Testis (tissue), 2 donors: ENCODE measurements at regions not wholly inside any gene's neighbourhood (a gene's known extent, or its start where the extent isn't known, plus 50 kb on each side); places are given as distances from the start of the nearest gene placed in this dataset.
A peak's percentile ranks its signal among the peaks of the same experiment; 100 is the strongest.

ENCODE experiments used
- DNase-seq: peaks from one replicate; pipeline ENCODE4 v3.0.0-alpha.2; 2019
- H3K27ac ChIP-seq, 2 donors: fragments of 200-600 bp; sonication (generic); one replicate each; pipeline ENCODE4 v1.5.1; 2019
- H3K27me3 ChIP-seq: fragments of 200-600 bp; sonication (generic); one replicate; pipeline ENCODE4 v1.5.1; 2019
- H3K36me3 ChIP-seq: fragments of 200-600 bp; sonication (generic); one replicate; pipeline ENCODE4 v1.5.1; 2017; ENCODE audit warnings: low read depth; ENCODE audit errors: missing control alignments
- H3K4me1 ChIP-seq: fragments of 200-600 bp; sonication (generic); one replicate; pipeline ENCODE4 v1.5.1; 2019
- H3K4me3 ChIP-seq, 2 donors: fragments of 200-600 bp; sonication (generic); one replicate each; pipeline ENCODE4 v1.5.1; 2017 to 2019
- H3K9me3 ChIP-seq: fragments of 200-600 bp; sonication (generic); one replicate; pipeline ENCODE4 v1.5.1; 2017
- POLR2A ChIP-seq: fragments of 450-650 bp; IDR thresholded peaks from one replicate; pipeline ENCODE4 v1.6.1; 2017; ENCODE audit warnings: antibody characterized with exemption, mild to moderate bottlenecking, moderate library complexity
- WGBS, 2 donors: methylation state at CpG; one replicate each; pipeline ENCODE4 v1.1.5; 2018; 5-methylcytosine and 5-hydroxymethylcytosine counted together
- intact Hi-C: fragments of 100-400 bp; cut with DNase I; formaldehyde crosslinking; loops from one replicate; pipeline ENCODE4 v1.15.1; 2023; ENCODE audit warnings: low total_unique reads
- TF ChIP-seq, protein P1 (sequence below), 3 experiments: fragments of 450-650 bp in 2 of 3; fragments of 200-600 bp in 1 of 3; sonication (generic) in 1 of 3; IDR thresholded peaks; one replicate each; pipeline ENCODE4 v1.5.1; 2016 to 2019; ENCODE audit warnings: antibody characterized with exemption in 3 of 3, mild to moderate bottlenecking in 2 of 3, moderate library complexity in 1 of 3

DNA sequence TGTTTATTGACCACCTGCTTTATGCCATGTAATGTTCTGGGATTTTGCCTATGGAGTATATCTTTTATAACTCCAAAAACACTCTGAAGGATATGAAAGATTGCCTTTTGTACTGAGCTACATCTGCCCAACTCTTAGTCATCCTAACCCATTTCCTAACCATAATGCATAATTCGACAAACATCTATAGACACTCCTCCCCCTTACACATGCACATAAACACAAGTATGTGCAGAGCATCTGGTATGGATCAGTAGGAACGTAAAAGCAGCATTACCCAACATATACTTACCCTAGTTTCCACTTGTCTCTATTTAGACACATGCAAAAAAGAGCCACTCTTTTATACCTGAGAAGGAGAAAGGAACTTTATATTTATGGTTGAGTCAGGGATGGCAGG is 272.8 kb downstream of the FAM76B start:
- no peak overlapping the region for H3K4me3 ChIP-seq
- no peaks in the 10 kb centered on the region for H3K36me3 ChIP-seq
- TF ChIP-seq POLR2A = no peak
- TF ChIP-seq, protein P1, sequence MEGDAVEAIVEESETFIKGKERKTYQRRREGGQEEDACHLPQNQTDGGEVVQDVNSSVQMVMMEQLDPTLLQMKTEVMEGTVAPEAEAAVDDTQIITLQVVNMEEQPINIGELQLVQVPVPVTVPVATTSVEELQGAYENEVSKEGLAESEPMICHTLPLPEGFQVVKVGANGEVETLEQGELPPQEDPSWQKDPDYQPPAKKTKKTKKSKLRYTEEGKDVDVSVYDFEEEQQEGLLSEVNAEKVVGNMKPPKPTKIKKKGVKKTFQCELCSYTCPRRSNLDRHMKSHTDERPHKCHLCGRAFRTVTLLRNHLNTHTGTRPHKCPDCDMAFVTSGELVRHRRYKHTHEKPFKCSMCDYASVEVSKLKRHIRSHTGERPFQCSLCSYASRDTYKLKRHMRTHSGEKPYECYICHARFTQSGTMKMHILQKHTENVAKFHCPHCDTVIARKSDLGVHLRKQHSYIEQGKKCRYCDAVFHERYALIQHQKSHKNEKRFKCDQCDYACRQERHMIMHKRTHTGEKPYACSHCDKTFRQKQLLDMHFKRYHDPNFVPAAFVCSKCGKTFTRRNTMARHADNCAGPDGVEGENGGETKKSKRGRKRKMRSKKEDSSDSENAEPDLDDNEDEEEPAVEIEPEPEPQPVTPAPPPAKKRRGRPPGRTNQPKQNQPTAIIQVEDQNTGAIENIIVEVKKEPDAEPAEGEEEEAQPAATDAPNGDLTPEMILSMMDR (IDR thresholded peaks at IDR 0.05) = no peak
- no peaks in the 10 kb centered on the region for H3K27me3 ChIP-seq
- H3K9me3 ChIP-seq = no peaks in the 10 kb centered on the region
- intact Hi-C loops = no loop called here
- no peak for DNase-seq
- peaks cover 10% of the 10 kb centered on the region for H3K4me1 ChIP-seq
- H3K27ac ChIP-seq = no peak overlapping the region
- WGBS, 2 donors = 97 to 98% methylated on average over 2 of the region's 2 CpGs

DNA sequence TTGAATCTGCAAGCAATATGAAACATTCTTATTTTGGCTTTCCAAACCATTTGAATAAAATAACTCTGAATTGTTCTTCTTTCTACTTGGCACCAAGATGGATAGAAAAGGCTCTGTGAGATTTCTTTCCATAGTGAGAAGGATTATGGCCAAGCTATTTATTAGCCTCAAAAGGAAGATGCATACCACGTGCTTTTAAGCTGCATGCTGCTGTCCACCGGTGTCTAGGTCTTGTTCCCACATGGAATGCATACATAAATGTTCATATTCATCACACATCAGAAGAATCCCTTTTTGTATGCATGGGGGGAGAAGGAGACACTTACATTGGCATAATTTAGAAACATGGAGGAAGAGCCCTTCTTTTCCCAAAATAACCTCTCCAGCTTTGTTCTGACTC is 273.4 kb downstream of the FAM76B start:
- H3K4me3 ChIP-seq = no peak overlapping the region
- intact Hi-C loops = no loop called here

DNA sequence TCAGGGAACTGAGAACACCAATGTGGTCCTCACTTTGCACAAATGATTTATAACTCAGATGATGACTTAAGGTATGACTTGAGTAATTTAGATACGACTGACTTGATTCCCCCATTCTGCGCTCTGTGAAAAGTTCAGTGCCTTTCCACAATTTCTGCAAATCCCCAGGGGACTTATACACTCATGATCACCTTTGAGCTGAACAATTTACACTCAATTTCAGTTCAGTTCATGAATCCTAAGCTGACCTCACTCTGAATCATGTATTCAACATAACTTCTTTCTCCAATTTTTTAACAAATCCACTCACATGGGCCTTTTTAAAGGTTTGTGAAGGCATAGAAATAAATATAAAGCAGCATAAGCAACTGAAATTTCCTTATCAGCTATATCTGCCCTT is 274.2 kb downstream of the FAM76B start:
- intact Hi-C loops = no loop called here
- DNase-seq = no peak
- H3K36me3 ChIP-seq = no peaks in the 10 kb centered on the region
- no peak overlapping the region for H3K27ac ChIP-seq
- peaks cover 6% of the 10 kb centered on the region for H3K4me1 ChIP-seq
- no peaks in the 10 kb centered on the region for H3K27me3 ChIP-seq
- TF ChIP-seq POLR2A = no peak
- TF ChIP-seq, protein P1 (IDR thresholded peaks at IDR 0.05) = no peak
- 79 to 87% methylated on average over 2 of the region's 2 CpGs for WGBS, 2 donors
- no peaks in the 10 kb centered on the region for H3K9me3 ChIP-seq
- no peak overlapping the region for H3K4me3 ChIP-seq

More for the DNA sequence above, 273.4 kb downstream of the FAM76B start:
- DNase-seq = no peak
- no peaks in the 10 kb centered on the region for H3K36me3 ChIP-seq
- peaks cover 10% of the 10 kb centered on the region for H3K4me1 ChIP-seq
- 69% methylated on average over 2 of the region's 2 CpGs for WGBS, 2 donors
- H3K27me3 ChIP-seq = no peaks in the 10 kb centered on the region
- H3K9me3 ChIP-seq = no peaks in the 10 kb centered on the region
- TF ChIP-seq, protein P1 (IDR thresholded peaks at IDR 0.05) = no peak
- TF ChIP-seq POLR2A = no peak
- H3K27ac ChIP-seq = no peak overlapping the region

DNA sequence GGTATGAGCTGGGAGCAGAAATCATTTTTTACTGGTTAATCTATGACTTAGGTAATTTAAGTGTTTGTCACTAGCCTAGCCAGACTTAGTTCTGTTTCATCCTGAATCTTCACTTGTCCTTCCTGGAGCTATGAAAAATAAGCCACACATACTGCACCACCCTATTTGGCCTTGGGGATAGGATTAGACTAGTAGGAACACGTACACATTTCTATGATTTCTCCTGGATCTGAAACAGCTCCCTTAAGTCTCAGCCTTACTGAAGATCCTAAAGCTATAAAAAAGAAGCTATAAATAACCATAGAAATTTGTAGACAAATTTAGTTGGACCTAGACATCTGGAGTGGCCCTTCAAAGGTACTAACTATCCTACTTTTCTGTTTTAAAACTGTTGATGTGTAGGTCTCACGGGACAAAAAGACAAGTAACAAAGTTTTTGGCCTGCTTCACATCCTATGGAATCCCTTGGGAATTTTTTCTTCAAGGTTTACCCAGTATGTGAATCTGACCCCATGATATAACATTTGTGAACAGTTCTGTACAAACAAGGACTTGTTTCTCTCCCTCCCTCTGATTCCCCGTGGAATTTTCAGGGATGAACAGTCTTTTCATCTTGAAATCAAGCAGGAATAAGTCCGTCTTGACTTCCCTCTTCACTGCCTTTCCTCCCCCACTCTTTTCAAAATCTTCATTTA is 275.0 kb downstream of the FAM76B start:
- 45 to 58% methylated on average over 4 of the region's 4 CpGs for WGBS, 2 donors
- Histone ChIP-seq H3K4me1 (peaks cover 6% of the 10 kb centered on the region), H3K27me3 (no peaks in the 10 kb centered on the region), H3K4me3 (no peak overlapping the region), H3K36me3 (no peaks in the 10 kb centered on the region), H3K9me3 (no peaks in the 10 kb centered on the region), H3K27ac (no peak overlapping the region)
- intact Hi-C loops = no loop called here
- no peak for DNase-seq
- TF ChIP-seq, protein P1 (IDR thresholded peaks at IDR 0.05) = no peak
- TF ChIP-seq POLR2A = no peak

DNA sequence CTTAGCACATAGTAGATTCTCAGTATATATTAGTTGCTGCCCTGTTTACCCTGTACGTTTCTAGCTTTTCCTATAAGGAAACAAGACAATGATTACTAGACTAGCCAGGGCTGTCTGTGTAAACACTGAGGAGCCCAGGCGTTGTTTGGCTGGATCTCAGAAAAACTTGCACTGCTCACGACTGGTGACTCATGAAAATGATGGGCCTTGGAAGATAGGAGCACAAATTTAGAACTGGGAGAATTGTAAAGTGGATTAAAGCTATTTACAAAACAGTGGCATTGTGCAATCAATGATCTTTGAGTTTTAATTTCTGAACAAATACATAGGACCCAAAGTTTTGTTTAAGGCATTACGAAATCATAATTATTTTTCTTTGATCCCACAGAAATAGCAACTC is 276.9 kb downstream of the FAM76B start:
- peaks cover 6% of the 10 kb centered on the region for H3K4me1 ChIP-seq
- H3K36me3 ChIP-seq = no peaks in the 10 kb centered on the region
- intact Hi-C loops = no loop called here
- no peaks in the 10 kb centered on the region for H3K27me3 ChIP-seq
- no peaks in the 10 kb centered on the region for H3K9me3 ChIP-seq
- DNase-seq = peak; percentile 71
- no peak overlapping the region for H3K4me3 ChIP-seq
- WGBS, 2 donors = 43 to 62% methylated on average over 4 of the region's 4 CpGs
- peak overlapping the region in 1 of 2 donors; percentile 50 for H3K27ac ChIP-seq
- TF ChIP-seq, protein P1 (IDR thresholded peaks at IDR 0.05) = no peak
- TF ChIP-seq POLR2A = no peak
